HEK293 (cell line): ENCODE measurements at regions not wholly inside any gene's neighbourhood (a gene's known extent, or its start where the extent isn't known, plus 50 kb on each side); places are given as distances from the start of the nearest gene placed in this dataset.

Source experiments
- CTCF ChIP-seq: fragments of 450-650 bp; formaldehyde crosslinking; IDR thresholded peaks from 2 replicates; pipeline ENCODE4 v1.5.1; 2016; ENCODE audit warnings: missing biosample characterization, missing genetic modification characterization
- ZNF114 ChIP-seq: fragments of 450-650 bp; formaldehyde crosslinking; IDR thresholded peaks from 2 replicates; pipeline ENCODE4 v1.5.0; 2017; ENCODE audit warnings: missing biosample characterization, missing genetic modification characterization
- ZNF132 ChIP-seq: fragments of 450-650 bp; formaldehyde crosslinking; IDR thresholded peaks from 2 replicates; pipeline ENCODE4 v1.5.1; 2017; ENCODE audit warnings: missing biosample characterization, missing genetic modification characterization, borderline replicate concordance
- ZNF335 ChIP-seq: fragments of 450-650 bp; formaldehyde crosslinking; conservative IDR thresholded peaks from 2 replicates; pipeline ENCODE4 v1.5.1; 2016; ENCODE audit warnings: missing biosample characterization, missing genetic modification characterization
- ZNF513 ChIP-seq: fragments of 450-650 bp; IDR thresholded peaks from 2 replicates; pipeline ENCODE4 v1.5.1; 2018; ENCODE audit warnings: missing biosample characterization, missing genetic modification characterization
- ZNF654 ChIP-seq: fragments of 450-650 bp; formaldehyde crosslinking; IDR thresholded peaks from 2 replicates; pipeline ENCODE4 v1.5.1; 2016; ENCODE audit warnings: low read depth, missing biosample characterization, missing genetic modification characterization
- ZNF785 ChIP-seq: fragments of 450-650 bp; formaldehyde crosslinking; IDR thresholded peaks from 2 replicates; pipeline ENCODE4 v1.5.1; 2016; ENCODE audit warnings: missing biosample characterization, missing genetic modification characterization
- TF ChIP-seq, protein P1 (sequence below): fragments of 450-650 bp; formaldehyde crosslinking; IDR thresholded peaks from 2 replicates; pipeline ENCODE4 v1.5.1; 2016; ENCODE audit warnings: missing biosample characterization, missing genetic modification characterization

- TF ChIP-seq ZNF114 (tag by site-specific recombination), result no peak
- TF ChIP-seq ZNF785 (tag by site-specific recombination), result no peak
- no peak for TF ChIP-seq CTCF (tag by site-specific recombination)
- TF ChIP-seq ZNF132 (tag by site-specific recombination), result no peak
- TF ChIP-seq, protein P1, sequence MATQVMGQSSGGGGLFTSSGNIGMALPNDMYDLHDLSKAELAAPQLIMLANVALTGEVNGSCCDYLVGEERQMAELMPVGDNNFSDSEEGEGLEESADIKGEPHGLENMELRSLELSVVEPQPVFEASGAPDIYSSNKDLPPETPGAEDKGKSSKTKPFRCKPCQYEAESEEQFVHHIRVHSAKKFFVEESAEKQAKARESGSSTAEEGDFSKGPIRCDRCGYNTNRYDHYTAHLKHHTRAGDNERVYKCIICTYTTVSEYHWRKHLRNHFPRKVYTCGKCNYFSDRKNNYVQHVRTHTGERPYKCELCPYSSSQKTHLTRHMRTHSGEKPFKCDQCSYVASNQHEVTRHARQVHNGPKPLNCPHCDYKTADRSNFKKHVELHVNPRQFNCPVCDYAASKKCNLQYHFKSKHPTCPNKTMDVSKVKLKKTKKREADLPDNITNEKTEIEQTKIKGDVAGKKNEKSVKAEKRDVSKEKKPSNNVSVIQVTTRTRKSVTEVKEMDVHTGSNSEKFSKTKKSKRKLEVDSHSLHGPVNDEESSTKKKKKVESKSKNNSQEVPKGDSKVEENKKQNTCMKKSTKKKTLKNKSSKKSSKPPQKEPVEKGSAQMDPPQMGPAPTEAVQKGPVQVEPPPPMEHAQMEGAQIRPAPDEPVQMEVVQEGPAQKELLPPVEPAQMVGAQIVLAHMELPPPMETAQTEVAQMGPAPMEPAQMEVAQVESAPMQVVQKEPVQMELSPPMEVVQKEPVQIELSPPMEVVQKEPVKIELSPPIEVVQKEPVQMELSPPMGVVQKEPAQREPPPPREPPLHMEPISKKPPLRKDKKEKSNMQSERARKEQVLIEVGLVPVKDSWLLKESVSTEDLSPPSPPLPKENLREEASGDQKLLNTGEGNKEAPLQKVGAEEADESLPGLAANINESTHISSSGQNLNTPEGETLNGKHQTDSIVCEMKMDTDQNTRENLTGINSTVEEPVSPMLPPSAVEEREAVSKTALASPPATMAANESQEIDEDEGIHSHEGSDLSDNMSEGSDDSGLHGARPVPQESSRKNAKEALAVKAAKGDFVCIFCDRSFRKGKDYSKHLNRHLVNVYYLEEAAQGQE, result no peak
- TF ChIP-seq ZNF335 (tag by site-specific recombination), result no peak
- no peak for TF ChIP-seq ZNF513 (tag by site-specific recombination)
- TF ChIP-seq ZNF654 (tag by site-specific recombination), result no peak
Observed at GRCh38 chr16:86231321-86231995, 278.9 kb upstream of the FOXF1 start.
